ENCODE measurements at regions not wholly inside any gene's neighbourhood (a gene's known extent, or its start where the extent isn't known, plus 50 kb on each side); places are given as distances from the start of the nearest gene placed in this dataset.

- no peak for DNase-seq (ENCODE audit: low spot score)
- no peaks in the 10 kb centered on the region for H3K27me3 ChIP-seq
- H3K36me3 ChIP-seq = no peaks in the 10 kb centered on the region
- H3K4me3 ChIP-seq = no peak overlapping the region
- TF ChIP-seq, protein P1, sequence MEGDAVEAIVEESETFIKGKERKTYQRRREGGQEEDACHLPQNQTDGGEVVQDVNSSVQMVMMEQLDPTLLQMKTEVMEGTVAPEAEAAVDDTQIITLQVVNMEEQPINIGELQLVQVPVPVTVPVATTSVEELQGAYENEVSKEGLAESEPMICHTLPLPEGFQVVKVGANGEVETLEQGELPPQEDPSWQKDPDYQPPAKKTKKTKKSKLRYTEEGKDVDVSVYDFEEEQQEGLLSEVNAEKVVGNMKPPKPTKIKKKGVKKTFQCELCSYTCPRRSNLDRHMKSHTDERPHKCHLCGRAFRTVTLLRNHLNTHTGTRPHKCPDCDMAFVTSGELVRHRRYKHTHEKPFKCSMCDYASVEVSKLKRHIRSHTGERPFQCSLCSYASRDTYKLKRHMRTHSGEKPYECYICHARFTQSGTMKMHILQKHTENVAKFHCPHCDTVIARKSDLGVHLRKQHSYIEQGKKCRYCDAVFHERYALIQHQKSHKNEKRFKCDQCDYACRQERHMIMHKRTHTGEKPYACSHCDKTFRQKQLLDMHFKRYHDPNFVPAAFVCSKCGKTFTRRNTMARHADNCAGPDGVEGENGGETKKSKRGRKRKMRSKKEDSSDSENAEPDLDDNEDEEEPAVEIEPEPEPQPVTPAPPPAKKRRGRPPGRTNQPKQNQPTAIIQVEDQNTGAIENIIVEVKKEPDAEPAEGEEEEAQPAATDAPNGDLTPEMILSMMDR (IDR thresholded peaks at IDR 0.05) = no peak
- H3K9me3 ChIP-seq = no peaks in the 10 kb centered on the region
- no peaks in the 10 kb centered on the region for H3K4me1 ChIP-seq
- H3K27ac ChIP-seq = no peak overlapping the region
Observed at GRCh38 chr16:74033441-74033995, 263.1 kb upstream of the PSMD7 start.

DNA sequence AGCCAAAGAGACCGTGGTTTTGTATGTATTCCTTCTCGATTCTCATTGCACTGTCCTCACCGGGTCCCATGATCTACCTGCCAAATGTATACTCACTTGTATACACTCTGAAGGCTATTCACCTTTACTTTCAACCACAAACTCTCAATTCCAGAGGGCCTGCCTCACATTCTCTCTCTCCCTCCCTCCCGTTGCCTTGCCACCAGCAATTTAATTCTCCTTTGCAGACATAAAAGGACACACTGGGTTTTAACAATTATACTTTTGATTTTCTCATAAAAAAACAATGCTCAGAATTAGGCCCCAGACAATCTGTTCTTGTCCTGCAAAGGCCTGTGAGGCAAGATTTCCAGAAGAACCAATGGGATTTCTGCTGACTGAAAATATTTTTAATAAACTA is 265.1 kb upstream of the PSMD7 start:
- Histone ChIP-seq H3K36me3 (no peaks in the 10 kb centered on the region), H3K27me3 (no peaks in the 10 kb centered on the region), H3K27ac (no peak overlapping the region), H3K4me3 (no peak overlapping the region), H3K9me3 (no peaks in the 10 kb centered on the region), H3K4me1 (no peaks in the 10 kb centered on the region)
- TF ChIP-seq, protein P1 (IDR thresholded peaks at IDR 0.05) = no peak
- no peak for DNase-seq (ENCODE audit: low spot score)

DNA sequence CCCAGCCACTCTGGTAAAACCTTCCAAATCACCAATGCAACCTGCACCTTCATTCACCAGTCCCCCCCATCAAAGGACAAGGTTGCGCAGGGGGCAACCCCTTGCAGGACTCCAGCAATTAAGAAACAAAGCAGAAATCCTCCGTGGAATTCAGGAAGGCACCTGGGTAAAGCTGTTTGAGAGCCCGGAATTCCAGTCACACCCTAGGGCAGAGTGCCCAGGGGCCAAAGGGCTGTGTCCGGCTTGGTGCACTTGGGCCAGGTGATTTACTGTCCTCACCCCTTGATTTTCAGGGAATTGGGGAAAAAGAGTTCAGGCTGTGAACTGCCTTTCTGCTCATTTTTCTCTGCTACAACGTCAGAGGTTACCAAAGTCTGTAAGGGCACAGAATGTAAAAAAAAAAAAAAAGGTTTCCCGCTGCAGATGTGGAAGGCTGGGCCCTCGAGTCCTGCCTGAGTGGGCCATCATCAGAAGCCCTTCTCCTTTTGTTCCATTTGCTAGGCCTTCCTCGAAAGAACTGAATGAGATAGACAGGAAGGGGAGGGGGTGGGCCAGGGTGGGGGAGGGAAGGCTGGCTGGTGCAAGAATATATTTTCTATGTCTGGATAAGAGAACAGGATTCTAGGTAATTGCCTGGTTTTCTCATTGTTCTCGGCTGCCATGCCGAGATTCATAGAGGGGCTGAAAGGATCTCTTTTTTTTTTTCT is 266.5 kb upstream of the PSMD7 start:
- no peaks in the 10 kb centered on the region for H3K27me3 ChIP-seq
- H3K27ac ChIP-seq = no peak overlapping the region
- DNase-seq (ENCODE audit: low spot score) = no peak
- no peaks in the 10 kb centered on the region for H3K36me3 ChIP-seq
- TF ChIP-seq, protein P1 (IDR thresholded peaks at IDR 0.05) = no peak
- H3K4me1 ChIP-seq = no peaks in the 10 kb centered on the region
- no peak overlapping the region for H3K4me3 ChIP-seq
- no peaks in the 10 kb centered on the region for H3K9me3 ChIP-seq

DNA sequence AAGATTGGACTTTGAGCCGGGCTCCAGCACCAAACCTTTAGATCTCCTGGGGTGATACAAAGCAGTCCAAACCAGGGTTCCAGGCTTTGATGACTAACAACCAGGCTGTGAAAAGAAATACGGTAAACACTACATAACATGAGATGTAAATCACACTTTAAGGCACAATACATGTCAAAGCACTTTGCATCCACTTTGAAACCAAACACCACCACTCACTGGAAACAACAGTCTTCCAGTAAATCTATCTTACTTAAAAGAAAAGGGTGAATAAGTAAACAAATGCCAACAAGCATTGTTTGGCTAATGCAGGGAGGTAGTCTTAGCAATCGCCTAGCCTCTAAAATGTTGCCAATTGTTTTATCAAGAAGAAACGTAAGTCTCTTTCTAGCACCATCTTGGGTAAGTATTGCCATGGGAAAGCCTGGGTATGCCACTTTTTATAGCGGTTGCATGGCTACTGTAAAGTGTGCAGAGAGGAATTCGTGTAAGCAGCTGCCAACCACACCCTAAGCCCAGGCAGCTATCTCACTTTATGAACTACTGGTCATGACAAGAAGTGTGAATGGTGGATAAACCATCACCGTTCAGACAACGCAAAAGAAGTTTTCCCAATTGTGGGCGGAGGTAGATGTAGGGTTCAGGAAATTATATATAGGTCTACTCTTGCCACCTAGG is 267.4 kb upstream of the PSMD7 start:
- no peaks in the 10 kb centered on the region for H3K36me3 ChIP-seq
- TF ChIP-seq, protein P1 (IDR thresholded peaks at IDR 0.05) = no peak
- no peaks in the 10 kb centered on the region for H3K9me3 ChIP-seq
- no peaks in the 10 kb centered on the region for H3K4me1 ChIP-seq
- no peaks in the 10 kb centered on the region for H3K27me3 ChIP-seq
- DNase-seq (ENCODE audit: low spot score) = no peak
- no peak overlapping the region for H3K4me3 ChIP-seq
- no peak overlapping the region for H3K27ac ChIP-seq

DNA sequence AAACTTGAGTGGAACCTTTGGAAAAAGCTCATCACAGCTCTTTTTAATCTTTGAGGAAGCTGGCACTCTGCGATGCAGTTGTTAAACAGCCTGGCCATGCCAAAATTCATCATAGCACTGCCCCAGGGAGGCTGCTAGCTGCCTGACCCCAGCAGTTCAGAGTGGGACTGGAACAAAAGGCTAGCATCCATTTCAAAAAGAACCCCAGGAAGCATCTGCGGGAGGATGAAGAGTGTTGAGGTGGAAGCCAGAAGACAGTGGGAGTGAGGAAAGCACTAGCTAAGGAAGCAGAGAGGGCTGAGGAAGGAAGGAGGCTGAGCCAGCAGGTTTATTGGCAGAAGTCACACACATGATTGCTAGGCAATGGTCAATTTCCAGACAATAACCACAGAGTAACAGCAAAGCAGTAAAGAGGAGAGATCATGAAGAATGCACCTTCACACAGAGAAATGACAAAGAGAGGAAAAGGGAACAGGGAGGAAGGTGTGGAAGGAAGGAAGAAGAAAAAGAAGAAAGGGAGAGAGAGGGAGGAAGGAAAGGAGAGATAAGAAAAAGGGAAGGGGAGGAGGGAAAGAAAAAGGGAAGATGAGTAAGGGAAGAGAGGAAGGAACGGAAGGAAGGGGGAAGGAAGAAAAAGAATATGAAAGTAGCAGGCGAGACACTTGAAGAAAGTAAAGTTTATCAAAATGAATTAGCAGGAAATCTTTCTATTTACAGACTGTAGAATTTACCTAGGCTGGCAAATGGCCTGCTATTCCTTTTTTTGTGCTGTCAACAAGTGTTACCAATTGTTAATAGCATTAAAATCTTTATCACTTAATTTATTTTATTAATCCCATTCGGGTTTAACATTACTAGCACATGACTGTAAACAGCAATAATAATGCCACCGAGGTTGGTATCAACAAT is 270.0 kb upstream of the PSMD7 start:
- no peaks in the 10 kb centered on the region for H3K27me3 ChIP-seq
- H3K4me1 ChIP-seq = no peaks in the 10 kb centered on the region
- H3K36me3 ChIP-seq = no peaks in the 10 kb centered on the region
- H3K9me3 ChIP-seq = no peaks in the 10 kb centered on the region
- no peak overlapping the region for H3K4me3 ChIP-seq
- TF ChIP-seq, protein P1 (IDR thresholded peaks at IDR 0.05) = no peak
- H3K27ac ChIP-seq = no peak overlapping the region
- DNase-seq (ENCODE audit: low spot score) = no peak
